HTR-8/SVneo (cell line): ENCODE measurements at regions not wholly inside any gene's neighbourhood (a gene's known extent, or its start where the extent isn't known, plus 50 kb on each side); places are given as distances from the start of the nearest gene placed in this dataset.
"Not testable (repeated sequence)": the region's sequence is repeated elsewhere in the genome, so short reads cannot be mapped to it uniquely, and the experiment has no call there.

Experiments used
- DNase-seq: peaks from one replicate; pipeline ENCODE4 v3.0.0; 2011; ENCODE audit warnings: low spot score, mixed read lengths; ENCODE audit not compliant: insufficient read length
- FAIRE-seq: peaks from 2 replicates; lab custom pipeline; 2011; peaks lifted over from hg19 to GRCh38; lab: Jason Lieb, UNC

DNA sequence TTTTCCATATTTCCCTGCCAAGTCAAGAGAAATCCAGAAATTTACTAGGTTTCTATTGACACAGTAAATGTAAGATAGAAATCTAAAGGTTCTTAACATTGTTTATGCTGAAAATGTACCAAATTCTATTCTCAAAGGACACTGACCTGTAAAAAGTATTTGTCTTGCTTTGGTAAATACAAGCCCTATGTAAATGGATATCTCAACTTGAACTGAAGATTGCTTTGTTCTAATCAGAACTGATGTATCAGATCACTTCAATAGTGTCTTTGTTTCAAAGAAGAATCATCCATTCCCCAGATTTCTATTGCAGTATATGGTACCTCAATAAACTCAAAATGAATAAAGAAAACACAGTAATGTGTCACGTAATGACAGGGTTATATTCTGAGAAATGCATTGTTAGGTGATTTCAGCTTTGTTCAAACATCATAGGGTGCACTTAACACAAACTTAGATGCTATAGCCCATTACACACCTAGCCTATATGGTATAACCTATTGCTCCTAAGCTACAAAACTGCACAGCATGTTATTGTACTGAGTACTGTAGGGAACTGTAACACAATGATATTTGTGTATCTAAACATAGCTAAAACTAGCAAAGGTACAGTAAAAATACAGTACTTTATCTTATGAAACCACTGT lies 143.5 kb upstream of the NECTIN3 start:
- no peak for DNase-seq
- no peak for FAIRE-seq

DNA sequence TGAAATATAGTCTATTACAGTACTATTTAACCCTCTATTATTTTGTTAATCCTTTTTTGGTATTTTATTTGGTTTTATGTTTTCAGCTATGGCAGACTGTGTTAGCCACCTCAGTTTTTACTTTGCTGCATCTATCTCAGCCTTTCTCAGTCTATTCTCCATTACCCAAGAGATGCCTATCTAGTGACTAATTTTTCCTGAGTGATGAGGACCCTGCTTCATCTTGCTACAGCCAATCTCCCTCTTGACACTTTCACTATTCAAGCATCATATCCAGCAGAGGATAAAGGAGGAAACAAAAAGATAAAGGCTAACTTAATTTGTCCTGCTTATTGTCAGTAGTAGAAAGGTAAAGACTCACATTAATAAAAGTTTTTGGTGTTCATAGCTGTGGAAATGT lies 141.8 kb upstream of the NECTIN3 start:
- DNase-seq (no peak), FAIRE-seq (no peak)

DNA sequence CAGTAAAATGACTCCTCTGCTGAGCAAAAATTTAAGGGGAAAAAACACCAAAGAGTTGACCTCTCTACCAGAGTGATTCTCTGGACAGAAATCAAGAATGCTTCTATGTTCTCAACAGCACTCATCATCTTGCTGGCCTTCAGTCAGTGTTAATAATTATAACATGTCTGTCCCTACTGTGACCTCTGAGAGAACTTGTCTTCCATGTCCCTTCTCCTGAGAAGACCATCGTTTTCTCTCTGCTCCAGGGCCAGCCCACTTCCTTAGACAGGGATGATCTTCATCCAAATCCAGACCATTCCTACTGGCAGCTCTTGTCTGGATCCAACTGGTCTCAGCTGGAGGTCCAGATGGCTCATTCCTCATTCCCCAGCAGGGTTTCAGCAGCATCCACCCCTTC lies 139.0 kb upstream of the NECTIN3 start:
- DNase-seq, result no peak
- no peak for FAIRE-seq

DNA sequence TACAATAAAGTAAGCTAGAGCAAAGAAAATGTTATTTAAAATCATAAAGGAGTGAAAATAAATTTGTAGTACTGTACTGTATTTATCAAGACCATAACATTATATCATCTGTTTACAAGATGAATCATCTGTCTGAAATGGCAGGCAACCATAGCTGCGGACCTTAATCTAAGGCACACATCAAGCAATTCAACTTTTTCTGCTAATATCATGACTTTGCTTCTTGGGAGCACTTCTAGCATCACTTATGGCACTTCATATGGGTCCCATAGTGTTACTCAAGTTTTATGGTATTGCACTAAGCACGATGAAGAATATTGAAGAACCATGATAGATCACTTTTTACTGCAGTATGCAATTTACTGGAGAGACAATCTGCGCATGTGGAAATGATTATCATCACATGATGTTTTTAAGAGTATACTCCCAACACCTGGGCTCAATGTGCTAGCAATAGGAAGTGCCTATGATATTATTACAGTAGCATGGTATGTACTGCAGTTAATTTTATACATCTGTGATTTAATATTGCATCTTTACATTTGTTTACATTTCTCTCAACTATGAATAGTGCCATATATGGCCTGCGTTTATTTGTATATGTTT lies 137.7 kb upstream of the NECTIN3 start:
- FAIRE-seq, result no peak
- DNase-seq, result no peak

DNA sequence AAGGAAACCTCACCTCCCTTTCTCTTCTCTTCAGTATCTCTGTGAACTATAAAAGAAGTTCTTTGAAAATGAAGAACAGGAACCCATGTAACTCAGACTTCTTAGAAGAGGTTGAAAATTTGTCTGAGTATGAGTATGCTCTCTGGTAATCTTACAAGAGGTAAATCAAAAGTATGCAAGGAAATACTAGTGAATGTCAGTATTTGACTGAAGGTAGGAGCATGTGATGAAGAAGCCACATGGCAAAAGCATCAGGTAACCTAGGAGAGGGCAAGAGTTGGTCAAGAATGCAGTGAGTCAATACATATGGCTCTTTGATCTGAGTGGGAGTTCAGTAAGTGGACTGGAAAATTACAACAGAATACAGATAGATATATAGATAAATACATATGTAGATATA lies 133.0 kb upstream of the NECTIN3 start:
- FAIRE-seq, result no peak
- no peak for DNase-seq

DNA sequence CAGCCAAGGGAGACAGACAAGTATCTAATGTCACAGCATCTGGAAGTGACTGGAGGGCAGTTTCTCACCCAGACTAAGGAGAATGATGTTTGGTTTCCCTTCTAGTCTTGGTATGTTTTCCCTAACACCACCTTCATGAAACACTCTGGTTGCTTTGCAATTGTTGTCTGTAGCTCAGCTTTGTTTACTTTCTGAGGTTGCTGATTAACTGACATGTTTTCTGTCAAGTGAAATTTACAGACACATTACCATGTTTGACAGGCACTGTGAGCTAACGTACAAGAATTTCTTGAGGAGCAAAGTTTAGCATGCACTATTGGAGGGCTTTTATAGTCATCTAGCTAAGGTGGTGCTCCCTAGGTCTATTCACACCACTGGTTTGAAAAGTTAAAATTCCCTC lies 131.6 kb upstream of the NECTIN3 start:
- DNase-seq (no peak), FAIRE-seq (no peak)

DNA sequence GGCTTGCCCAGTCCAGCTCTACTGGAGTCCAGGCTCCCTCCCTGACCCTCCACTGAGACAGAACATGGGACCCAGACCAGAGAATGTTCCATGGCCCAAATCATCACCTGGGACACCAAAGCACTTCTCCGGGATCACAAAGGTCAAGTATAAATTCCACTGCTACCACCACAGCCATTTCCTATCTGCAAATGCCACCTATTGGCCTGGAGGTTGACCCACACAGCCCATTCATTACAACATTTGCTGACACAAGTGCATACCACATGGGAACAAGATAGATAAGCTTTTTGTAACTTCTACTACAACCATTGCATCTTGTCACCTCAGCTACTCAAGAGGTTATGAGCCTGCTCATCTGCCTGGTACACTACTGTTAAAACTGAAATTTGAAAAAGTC lies 126.8 kb upstream of the NECTIN3 start:
- DNase-seq (no peak), FAIRE-seq (no peak)

DNA sequence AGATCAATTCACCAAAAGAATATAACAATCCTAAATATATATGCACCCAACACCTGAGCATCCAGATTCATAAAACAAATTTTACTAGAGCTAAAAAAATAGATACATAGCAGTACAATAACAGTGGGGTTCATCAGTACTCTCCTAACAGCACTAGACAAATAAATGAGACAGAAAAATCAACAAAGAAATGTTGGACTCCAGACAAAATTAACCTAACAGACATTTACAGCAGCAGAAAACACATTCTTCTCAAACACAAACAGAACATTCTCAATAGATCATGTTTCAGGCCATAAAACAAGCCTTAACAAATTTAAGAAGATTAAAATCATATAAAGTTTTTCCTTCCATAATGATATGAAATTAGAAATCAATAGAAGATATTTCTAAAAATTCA lies 124.8 kb upstream of the NECTIN3 start:
- FAIRE-seq, result no peak
- no peak for DNase-seq

DNA sequence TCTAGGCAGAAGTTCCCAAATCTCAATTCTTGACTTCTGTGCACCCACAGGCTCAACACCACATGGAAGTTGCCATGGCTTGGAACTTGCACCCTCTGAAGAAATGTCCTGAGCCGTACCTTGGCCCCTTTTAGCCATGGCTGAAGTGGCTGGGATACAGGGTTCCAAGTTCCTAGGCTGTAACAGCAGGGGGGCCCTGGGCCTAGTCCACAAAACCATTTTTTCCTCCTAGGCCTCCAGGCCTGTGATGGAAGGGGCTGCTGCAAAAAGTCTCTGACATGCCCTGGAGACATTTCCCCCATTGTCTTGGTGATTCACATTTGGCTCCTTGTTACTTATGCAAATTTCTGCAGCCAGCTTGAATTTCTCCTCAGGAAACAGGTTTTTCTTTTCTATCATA lies 122.4 kb upstream of the NECTIN3 start:
- not testable (repeated sequence) for FAIRE-seq, DNase-seq

DNA sequence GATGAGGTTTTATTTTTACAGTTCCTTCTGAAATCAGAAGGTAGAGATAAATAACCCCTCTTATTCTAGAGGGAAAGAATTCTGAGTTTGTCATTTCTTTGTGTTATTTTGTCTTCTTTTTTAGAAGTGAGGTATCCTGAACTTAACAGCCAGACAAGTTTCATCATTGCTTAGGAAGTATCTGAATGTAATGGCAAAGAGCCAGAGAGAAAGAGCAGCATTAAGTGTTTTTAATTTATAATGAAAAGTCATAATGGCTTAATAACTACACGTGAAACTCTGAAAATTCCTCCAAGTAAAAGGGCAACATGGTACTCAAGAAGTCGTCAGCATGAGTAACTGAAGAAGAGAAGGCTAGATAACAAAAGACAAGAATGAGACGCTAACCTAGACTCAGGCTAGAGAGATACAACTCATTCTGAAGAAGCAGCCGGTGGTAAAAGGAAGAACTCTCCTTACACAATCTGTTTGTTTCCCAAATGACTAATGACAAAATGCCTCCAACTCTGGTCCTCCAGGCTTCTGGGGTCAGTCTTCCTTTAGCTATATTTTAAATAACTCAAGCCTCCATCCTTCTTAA lies 116.2 kb upstream of the NECTIN3 start:
- DNase-seq (no peak), FAIRE-seq (no peak)

DNA sequence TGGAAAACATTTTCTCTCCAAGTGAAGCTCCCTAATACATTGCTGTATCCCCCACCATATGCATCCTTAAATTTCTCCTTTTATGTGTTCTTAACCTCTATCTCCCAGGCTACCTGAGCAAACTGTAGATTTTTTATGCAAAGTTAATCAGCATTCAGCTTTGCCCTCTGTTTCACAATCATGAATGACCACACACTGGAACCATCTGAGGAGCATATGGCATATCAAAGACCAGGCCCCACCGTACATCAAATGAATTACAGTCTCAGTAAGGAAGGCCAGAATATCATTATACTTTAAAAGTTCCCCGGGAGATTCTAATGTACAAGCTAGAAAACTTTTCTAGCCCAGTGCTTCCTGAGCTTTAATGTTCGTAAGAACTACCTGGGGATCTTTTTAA lies 115.5 kb upstream of the NECTIN3 start:
- DNase-seq, result no peak
- FAIRE-seq, result no peak

DNA sequence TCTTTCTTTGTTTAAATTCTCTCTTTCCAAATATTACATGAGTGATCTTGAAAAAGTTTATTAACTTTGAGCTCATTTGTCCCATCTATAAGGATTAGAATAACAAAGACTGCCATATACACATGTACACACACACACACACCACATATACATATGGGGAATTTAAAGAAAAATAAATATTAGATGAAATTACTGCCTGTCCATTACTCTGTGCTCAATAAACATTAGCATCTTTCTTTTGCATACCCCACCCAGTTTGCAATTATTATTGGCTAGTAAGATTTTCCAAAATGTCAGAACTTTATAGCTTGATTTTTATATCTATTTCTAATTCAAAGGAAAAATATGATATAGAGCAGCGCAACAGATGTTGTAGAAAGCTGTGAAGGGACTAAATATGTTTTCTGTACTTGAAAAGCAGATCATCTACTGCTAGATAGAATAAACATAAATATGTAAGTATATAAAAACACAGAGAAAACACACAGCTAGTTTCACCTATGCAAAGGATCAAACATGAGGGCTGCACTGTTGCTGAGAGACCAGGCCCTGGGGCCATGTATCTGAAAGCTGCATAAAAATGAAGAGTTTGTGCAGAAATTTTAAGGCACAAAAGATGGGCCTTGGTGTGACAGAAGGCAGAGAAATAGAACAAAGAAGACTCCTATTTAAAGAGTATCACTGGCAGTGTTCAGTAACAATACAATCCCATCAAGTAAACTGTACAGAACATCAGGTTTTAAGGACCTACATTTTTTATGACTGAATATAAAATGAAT lies 114.2 kb upstream of the NECTIN3 start:
- FAIRE-seq (no peak), DNase-seq (no peak)

DNA sequence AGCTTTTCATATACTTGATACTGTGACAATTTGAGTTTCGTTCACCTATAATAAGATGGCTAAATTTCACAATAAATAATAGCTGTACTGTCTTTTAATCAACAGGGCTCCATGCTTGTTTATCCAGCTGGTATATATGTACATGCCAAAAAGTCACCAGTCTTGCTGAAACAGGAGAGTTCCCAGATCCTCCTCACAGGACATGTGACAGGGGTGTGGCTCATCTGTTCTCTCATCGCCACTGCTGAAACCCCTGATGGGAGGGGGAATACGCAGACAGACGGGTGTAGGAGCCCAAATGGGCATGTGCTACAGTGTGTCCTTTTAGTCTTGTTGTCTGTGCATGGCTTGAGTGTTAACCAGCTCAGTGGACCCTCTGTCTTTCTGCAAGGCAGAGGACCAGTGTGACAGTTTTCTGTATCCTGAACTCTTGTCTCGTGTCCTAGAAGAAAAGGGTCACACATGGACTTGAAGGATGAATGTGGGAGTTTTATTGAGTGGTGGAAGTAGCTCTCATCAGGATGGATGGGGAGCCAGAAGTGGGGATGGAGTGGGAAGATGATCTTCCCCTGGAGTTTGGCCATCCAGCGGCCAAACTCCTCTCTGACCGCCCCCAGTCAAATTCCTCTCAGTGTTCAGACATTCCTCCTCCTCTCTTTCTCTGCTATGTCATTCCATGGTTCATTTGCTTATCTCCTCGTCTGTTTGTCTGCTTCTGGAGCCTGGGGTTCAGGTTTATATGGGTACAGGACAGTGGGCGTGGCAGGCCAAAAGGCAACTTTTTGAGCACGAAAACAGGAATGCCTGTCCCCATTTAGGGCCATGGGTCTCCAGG lies 113.1 kb upstream of the NECTIN3 start:
- FAIRE-seq, result no peak
- DNase-seq, result no peak

DNA sequence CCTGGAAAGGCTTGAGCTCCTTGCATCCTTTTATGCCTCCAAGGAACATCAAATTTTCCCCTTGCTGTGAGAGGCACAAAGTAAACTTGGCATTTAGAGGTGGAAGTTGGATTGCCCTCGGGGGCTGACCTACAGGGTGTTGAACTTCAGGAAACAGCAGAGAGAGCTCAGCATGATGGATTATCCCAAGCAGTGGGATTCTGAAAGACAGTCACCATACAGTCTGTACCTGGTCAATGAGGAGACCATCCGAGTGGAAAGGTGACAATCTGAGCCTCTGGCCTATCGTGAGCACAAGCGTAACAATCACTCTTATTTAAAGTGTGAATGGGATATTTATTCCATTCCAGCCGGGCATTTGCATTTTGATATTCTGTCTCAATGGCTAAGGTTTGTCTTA lies 105.6 kb upstream of the NECTIN3 start:
- FAIRE-seq (no peak), DNase-seq (no peak)

DNA sequence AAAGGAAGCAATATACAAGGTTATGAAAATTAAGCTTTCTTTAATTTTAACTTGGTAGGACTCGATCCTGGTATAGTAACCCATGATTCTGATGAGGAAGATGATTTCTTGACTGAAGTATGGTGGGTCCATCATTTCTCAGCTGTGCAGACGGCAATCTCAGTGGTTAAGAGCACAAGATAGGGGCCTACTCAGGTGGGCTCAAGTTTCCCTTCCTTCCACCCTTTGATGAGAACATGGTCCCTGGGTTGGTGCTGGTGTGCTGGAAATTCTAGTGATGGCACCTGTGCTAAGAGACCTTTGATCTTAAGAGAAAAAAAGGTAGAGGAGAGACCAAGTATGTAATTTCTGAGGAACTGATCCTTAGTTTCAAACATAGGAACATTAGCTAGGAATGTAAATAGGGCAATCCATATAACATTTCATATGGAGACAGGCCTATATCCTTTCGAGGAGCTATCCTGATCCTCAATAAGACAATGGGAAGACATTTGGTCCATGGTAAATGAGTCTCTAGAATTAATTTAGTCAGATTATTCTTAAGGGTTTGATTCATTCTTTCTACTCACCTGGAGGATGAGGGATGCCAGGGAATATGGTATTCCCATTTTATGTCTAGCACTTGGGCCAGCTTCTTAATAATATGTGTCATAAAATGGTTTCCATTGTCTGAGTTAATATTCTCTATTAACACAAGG lies 104.5 kb upstream of the NECTIN3 start:
- DNase-seq (no peak), FAIRE-seq (no peak)

DNA sequence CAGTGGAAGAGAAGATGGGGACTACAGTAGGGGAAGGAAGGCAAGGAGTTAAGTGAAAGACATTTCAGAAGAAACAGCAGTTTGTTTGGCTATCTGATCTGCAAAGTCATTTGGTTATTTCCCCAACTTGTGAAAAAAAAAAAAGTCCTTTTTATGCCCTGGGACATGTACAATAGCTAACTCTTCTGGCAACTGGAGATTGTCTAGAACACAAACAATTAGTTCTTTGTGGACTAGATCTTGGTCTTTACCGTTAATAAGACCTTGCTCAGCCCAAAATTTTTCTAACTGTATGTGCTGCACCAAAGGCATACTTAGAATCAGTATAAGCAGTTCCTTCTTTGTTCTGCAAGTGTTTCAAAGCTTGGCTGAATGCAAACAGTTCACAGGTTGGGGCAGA lies 103.5 kb upstream of the NECTIN3 start:
- FAIRE-seq, result no peak

DNA sequence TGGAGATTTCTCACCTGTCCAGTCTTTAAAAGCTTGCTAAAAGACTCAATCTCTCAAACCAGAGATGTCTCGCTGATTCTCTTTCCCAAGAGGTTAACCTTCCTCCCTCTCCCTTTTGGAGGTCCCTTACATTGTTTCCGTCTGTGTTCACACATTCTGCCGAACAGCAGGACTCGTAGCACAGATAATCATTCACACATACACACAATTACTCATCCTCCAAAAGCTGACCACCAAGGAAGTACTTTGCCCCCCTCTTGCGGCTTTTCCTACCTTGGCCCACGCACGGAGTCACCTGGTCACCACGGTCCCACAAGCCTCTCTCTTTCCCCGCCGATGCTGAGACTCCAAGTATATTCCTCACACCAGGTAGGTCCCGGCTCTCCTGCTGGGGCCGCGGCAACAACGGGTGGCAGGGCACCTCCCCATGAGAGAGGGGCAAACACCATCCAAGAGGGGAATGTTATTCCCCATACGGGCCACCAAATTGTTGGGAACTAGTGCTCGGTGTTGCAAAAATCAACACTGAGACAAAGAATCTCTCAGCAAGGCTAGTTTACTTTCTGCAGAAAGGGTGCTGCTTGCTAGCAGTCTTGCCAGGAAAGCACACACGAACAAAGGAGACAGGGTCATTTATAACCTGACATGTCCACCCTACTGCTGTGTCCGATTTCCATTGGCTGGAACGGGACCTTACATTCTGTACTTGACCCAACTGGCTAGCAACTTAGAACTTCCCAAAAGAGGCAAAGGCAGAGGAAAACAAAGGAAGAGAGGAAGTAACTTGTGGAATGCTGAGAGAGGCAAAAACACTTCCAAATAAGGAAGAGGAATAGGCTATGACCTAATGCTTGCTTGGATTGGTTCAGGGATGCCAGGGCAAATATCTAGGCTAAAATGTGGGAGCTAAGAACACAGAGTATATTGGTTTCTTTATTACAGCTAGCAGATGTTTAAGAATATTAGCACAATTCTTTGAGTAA lies 102.1 kb upstream of the NECTIN3 start:
- DNase-seq (no peak), FAIRE-seq (no peak)

More for the DNA sequence above, 103.5 kb upstream of the NECTIN3 start:
- no peak for DNase-seq

DNA sequence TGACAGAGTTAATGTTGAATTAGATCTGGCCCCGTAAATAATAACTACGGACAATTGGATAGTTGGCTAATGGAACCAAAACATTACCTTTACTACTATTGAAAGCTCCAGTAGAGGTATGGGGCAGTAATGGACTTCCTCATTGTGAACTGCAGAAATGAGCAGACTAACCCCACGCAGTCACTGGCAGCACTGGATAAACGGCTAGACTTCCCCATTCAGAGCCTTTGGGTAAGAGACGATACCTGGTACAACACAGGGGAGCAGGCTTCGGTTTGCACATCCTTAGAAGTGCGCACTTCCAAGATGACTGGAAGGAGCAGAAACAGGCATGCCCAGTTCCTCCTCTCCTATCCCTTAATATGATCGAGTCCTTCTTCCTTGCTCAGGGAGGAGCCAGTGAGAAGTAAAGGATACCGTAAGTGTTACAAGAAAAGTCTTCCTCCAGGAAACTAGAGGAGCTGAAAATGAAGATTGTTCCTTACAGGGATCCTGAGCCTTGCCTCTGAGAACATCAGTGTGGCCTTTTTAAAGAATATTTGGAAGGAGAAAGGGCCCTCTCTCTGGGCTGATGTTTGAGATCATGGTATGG lies 100.5 kb upstream of the NECTIN3 start:
- DNase-seq (no peak), FAIRE-seq (no peak)
